Activated CD4-positive, alpha-beta T cell treated with anti-CD3 and anti-CD28 coated beads for 36 hours (primary cell): ENCODE measurements at regions not wholly inside any gene's neighbourhood (a gene's known extent, or its start where the extent isn't known, plus 50 kb on each side); places are given as distances from the start of the nearest gene placed in this dataset.

Source experiments
- ATAC-seq: fragments of 200-7000 bp; cut with Tn5 transposase; one replicate; pipeline ENCODE4 v1.10.0; 2021; ENCODE audit warnings: mild to moderate bottlenecking, moderate library complexity
- CTCF ChIA-PET: fragments of 350-600 bp; sonication (Branson Sonifier 250); formaldehyde crosslinking; loops from one replicate; lab custom pipeline; 2021; ENCODE audit warnings: antibody characterized with exemption; lab: Charles Lee
- POLR2A ChIA-PET: fragments of 350-600 bp; sonication (Branson Sonifier 250); formaldehyde crosslinking; loops from one replicate; lab custom pipeline; 2021; ENCODE audit warnings: antibody characterized with exemption, inconsistent platforms; lab: Charles Lee
- DNase-seq: peaks from one replicate; pipeline ENCODE4 v3.0.0-alpha.2; 2020
- H3K27ac Mint-ChIP-seq: one replicate; pipeline ENCODE4 v1.8.0; 2021; ENCODE audit warnings: mixed read lengths
- H3K27me3 Mint-ChIP-seq: one replicate; pipeline ENCODE4 v1.8.0; 2021; ENCODE audit warnings: mixed read lengths
- H3K36me3 Mint-ChIP-seq: one replicate; pipeline ENCODE4 v1.8.0; 2021; ENCODE audit warnings: low read depth, mixed read lengths
- H3K4me1 Mint-ChIP-seq: one replicate; pipeline ENCODE4 v1.8.0; 2021; ENCODE audit warnings: mixed read lengths
- H3K4me3 Mint-ChIP-seq: one replicate; pipeline ENCODE4 v1.8.0; 2021; ENCODE audit warnings: mild to moderate bottlenecking, moderate library complexity, mixed read lengths
- H3K9me3 Mint-ChIP-seq: one replicate; pipeline ENCODE4 v1.8.0; 2021; ENCODE audit warnings: low read depth, mixed read lengths
- intact Hi-C, 2 experiments: fragments of 100-400 bp; cut with DNase I in 1 of 2; cut with micrococcal nuclease in 1 of 2; formaldehyde crosslinking; loops; one replicate each; pipeline versions ENCODE4 v1.14.2 to v1.15.1; 2022 to 2024; cut with DNase I, micrococcal nuclease

DNA sequence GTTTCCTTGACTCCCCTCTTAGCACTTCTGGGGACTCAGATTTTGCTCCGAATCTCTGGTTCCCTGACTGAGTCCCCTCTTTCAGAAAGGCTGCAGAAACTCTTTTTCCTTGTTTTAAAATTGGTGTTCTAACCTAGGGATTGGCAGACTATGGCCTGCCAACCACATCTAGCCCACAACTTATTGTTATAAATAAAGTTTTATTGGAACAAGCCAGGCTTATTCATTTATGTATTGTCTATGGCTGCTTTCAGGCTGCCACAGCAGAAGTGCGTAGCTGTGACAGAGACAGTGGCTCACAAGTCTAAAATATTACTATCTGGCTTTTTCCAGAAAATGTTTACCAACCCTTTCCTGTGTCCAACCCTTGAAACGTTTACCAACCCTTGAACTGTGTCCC, 81.7 kb downstream of the IER5 start:
- no peaks in the 10 kb centered on the region for H3K36me3 Mint-ChIP-seq
- peaks cover 4% of the 10 kb centered on the region for H3K4me1 Mint-ChIP-seq
- H3K27ac Mint-ChIP-seq: no peak overlapping the region
- H3K4me3 Mint-ChIP-seq: no peak overlapping the region
- no peaks in the 10 kb centered on the region for H3K27me3 Mint-ChIP-seq
- H3K9me3 Mint-ChIP-seq: peaks cover 5% of the 10 kb centered on the region
- intact Hi-C loops: no loop called here
- ChIA-PET CTCF (interaction anchor here (0.6 to 1.6 kb wide), 5 partner anchors 9 to 283 kb away, joined by 3 to 6 read pairs (median 3); no protein-coding TSS in a partner anchor), POLR2A (no interaction called here)
- ATAC-seq (no peak), DNase-seq (no peak)

DNA sequence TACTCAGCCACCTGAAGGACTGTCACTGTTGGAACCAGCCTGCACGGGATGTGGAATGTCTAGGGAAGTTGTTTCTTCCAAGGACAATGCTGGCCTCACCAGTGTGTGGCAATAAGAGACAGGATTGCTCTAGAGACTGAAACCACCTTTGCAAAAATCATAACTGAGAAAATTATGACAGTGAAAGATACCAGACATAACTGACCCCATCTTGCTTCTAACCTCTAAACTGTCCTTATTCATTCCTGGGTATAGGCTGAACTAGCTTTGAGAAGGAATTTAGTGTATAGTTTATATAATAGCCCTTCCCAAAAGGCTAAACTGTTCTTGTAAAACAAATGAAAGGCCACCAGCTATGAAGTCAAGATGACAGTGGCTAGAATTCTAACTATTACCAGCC, 83.6 kb downstream of the IER5 start:
- no peaks in the 10 kb centered on the region for H3K4me1 Mint-ChIP-seq

DNA sequence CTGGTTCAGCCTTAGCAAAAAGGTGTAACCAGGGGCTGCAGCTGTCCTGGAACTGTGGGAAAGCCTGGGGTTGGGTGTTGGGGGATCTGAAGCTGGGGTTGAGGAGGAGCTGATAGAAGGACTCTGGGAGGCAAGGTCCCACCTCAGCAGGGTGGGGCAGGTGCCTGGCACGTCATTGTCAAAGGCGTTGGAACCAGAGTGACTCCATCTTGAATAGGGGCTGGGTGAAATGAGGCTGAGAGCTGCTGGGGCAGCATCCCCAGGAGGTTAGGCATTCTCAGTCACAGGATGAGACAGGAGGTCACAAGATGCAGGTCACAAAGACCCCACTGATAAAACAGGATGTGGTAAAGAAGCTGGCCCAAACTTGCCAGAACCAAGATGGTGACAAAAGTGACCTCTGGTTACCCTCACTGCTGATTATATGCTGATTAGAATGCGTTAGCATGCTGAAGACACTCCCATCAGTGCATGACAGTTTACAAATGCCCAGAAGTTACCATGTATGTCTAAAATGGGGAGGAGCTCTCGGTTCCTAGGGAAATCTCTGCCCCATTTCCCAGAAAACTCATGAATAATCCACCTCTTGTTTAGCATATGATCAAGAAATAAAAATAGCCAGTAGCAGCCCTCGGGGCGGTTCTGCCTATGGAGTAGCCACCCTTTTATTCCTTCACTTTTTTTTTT, 85.4 kb downstream of the IER5 start:
- Mint-ChIP-seq H3K27ac (no peak overlapping the region), H3K36me3 (no peaks in the 10 kb centered on the region), H3K27me3 (no peaks in the 10 kb centered on the region), H3K4me1 (no peaks in the 10 kb centered on the region), H3K4me3 (no peak overlapping the region), H3K9me3 (peaks cover 4% of the 10 kb centered on the region)
- ATAC-seq (no peak), DNase-seq (no peak)
- ChIA-PET POLR2A (no interaction called here), CTCF (interaction anchor here (0.6 kb wide), 1 partner anchor 9 kb away, joined by 3 read pairs; no protein-coding TSS in a partner anchor)
- intact Hi-C loops: no loop called here

More for the DNA sequence above, 83.6 kb downstream of the IER5 start:
- CTCF ChIA-PET: interaction anchor here (0.7 to 1.6 kb wide), 2 partner anchors 10 to 186 kb away, joined by 3 read pairs; no protein-coding TSS in a partner anchor
- H3K27me3 Mint-ChIP-seq: no peaks in the 10 kb centered on the region
- intact Hi-C loops: no loop called here
- H3K36me3 Mint-ChIP-seq: no peaks in the 10 kb centered on the region
- peaks cover 4% of the 10 kb centered on the region for H3K9me3 Mint-ChIP-seq
- no peak for DNase-seq
- no peak overlapping the region for H3K4me3 Mint-ChIP-seq
- no peak overlapping the region for H3K27ac Mint-ChIP-seq
- POLR2A ChIA-PET: no interaction called here
- no peak for ATAC-seq

GRCh38 chr1:181174861-181175260, 86.4 kb downstream of the IER5 start:
- ATAC-seq (no peak), DNase-seq (no peak)
- POLR2A ChIA-PET: no interaction called here
- Mint-ChIP-seq H3K27ac (no peak overlapping the region), H3K9me3 (peaks cover 4% of the 10 kb centered on the region), H3K4me3 (no peak overlapping the region), H3K36me3 (no peaks in the 10 kb centered on the region), H3K4me1 (peaks cover 6% of the 10 kb centered on the region), H3K27me3 (no peaks in the 10 kb centered on the region)
- CTCF ChIA-PET: no interaction called here
- intact Hi-C loops: no loop called here

GRCh38 chr1:181175356-181175910, 86.9 kb downstream of the IER5 start:
- H3K9me3 Mint-ChIP-seq: peaks cover 4% of the 10 kb centered on the region
- no peak for DNase-seq
- intact Hi-C loops: no loop called here
- CTCF ChIA-PET: interaction anchor here (0.8 kb wide), 1 partner anchor 62 kb away, joined by 3 read pairs; no protein-coding TSS in a partner anchor
- no peaks in the 10 kb centered on the region for H3K36me3 Mint-ChIP-seq
- H3K27ac Mint-ChIP-seq: no peak overlapping the region
- H3K4me1 Mint-ChIP-seq: peaks cover 12% of the 10 kb centered on the region
- POLR2A ChIA-PET: no interaction called here
- peaks cover 3% of the 10 kb centered on the region for H3K27me3 Mint-ChIP-seq
- ATAC-seq: no peak
- H3K4me3 Mint-ChIP-seq: no peak overlapping the region

- ChIA-PET POLR2A (no interaction called here), CTCF (interaction anchor here (0.8 to 1.0 kb wide), 2 partner anchors 13 to 62 kb away, joined by 3 read pairs; no protein-coding TSS in a partner anchor)
Measured at GRCh38 chr1:181175955-181176354, 87.5 kb downstream of the IER5 start.

GRCh38 chr1:181178241-181178879, 89.9 kb downstream of the IER5 start:
- Mint-ChIP-seq H3K4me1 (peaks cover 12% of the 10 kb centered on the region), H3K9me3 (no peaks in the 10 kb centered on the region), H3K4me3 (no peak overlapping the region), H3K36me3 (no peaks in the 10 kb centered on the region), H3K27ac (no peak overlapping the region), H3K27me3 (peaks cover 3% of the 10 kb centered on the region)
- ChIA-PET CTCF (no interaction called here), POLR2A (no interaction called here)
- ATAC-seq (no peak), DNase-seq (no peak)
- intact Hi-C loops: no loop called here

More at GRCh38 chr1:181175955-181176354, 87.5 kb downstream of the IER5 start:
- peaks cover 4% of the 10 kb centered on the region for H3K9me3 Mint-ChIP-seq
- intact Hi-C loops: no loop called here
- H3K27ac Mint-ChIP-seq: no peak overlapping the region
- no peak overlapping the region for H3K4me3 Mint-ChIP-seq
- H3K4me1 Mint-ChIP-seq: peaks cover 12% of the 10 kb centered on the region
- ATAC-seq: no peak
- peaks cover 3% of the 10 kb centered on the region for H3K27me3 Mint-ChIP-seq
- no peak for DNase-seq
- no peaks in the 10 kb centered on the region for H3K36me3 Mint-ChIP-seq

DNA sequence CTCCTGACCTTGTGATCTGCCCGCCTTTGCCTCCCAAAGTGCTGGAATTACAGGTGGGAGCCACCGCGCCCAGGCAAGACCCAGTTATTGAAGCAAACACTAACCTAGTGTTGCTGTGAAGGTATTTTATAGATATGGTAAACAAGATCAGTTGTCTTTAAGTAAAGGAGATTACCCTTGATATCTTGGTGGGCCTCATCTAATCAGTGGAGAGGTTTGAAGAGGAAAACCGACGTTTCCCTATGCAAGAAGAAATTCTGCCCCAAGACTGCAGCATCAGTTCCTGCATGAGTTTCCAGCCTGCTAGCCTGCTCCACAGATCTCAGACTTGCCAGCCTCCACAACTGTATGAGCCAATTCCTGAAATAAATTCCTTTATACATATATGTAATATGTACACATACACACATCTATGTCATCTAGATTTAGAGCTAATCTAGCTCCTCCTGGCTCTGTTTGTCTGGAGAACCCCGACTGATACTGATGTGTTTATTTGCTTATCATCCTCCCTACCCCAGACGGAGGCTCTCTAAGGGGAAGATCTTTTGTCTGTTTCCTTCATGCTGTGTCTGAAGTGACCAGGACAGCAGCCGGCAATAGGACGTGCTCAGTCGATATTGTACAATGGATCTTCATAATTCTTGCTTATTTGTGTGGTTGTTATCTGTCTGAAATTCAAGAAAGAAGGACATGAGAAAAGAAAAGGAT, 90.9 kb downstream of the IER5 start:
- intact Hi-C loops: no loop called here
- Mint-ChIP-seq H3K36me3 (no peaks in the 10 kb centered on the region), H3K27me3 (peaks cover 3% of the 10 kb centered on the region), H3K4me3 (no peak overlapping the region), H3K9me3 (no peaks in the 10 kb centered on the region), H3K4me1 (peaks cover 12% of the 10 kb centered on the region), H3K27ac (peak overlapping the region; percentile 29)
- ChIA-PET CTCF (interaction anchor here (0.7 to 2.3 kb wide), 5 partner anchors 11 to 1365 kb away, joined by 3 to 12 read pairs (median 3); no protein-coding TSS in a partner anchor), POLR2A (interaction anchor here (0.9 kb wide), 1 partner anchor 14 kb away, joined by 3 read pairs; no protein-coding TSS in a partner anchor)
- peak; percentile 16 for ATAC-seq
- no peak for DNase-seq

- ChIA-PET CTCF (interaction anchor here (0.7 to 2.3 kb wide), 6 partner anchors 11 to 1366 kb away, joined by 3 to 12 read pairs (median 3); no protein-coding TSS in a partner anchor), POLR2A (interaction anchor here (0.9 kb wide), 1 partner anchor 13 kb away, joined by 3 read pairs; no protein-coding TSS in a partner anchor)
- H3K36me3 Mint-ChIP-seq: no peaks in the 10 kb centered on the region
- peaks cover 4% of the 10 kb centered on the region for H3K27me3 Mint-ChIP-seq
- peaks cover 12% of the 10 kb centered on the region for H3K4me1 Mint-ChIP-seq
- intact Hi-C loops: no loop called here
- ATAC-seq: peak; percentile 90
- no peaks in the 10 kb centered on the region for H3K9me3 Mint-ChIP-seq
- H3K27ac Mint-ChIP-seq: peak overlapping the region; percentile 29
- no peak overlapping the region for H3K4me3 Mint-ChIP-seq
- peak; percentile 78 for DNase-seq
Measured at GRCh38 chr1:181179987-181180365, 91.5 kb downstream of the IER5 start.

- CTCF ChIA-PET: interaction anchor here (0.6 to 2.3 kb wide), 6 partner anchors 10 to 147 kb away, joined by 3 to 12 read pairs (median 3); no protein-coding TSS in a partner anchor
- peaks cover 12% of the 10 kb centered on the region for H3K4me1 Mint-ChIP-seq
- no peaks in the 10 kb centered on the region for H3K9me3 Mint-ChIP-seq
- intact Hi-C loops: no loop called here
- no peaks in the 10 kb centered on the region for H3K36me3 Mint-ChIP-seq
- DNase-seq (no peak), ATAC-seq (no peak)
- POLR2A ChIA-PET: no interaction called here
- no peak overlapping the region for H3K4me3 Mint-ChIP-seq
- H3K27me3 Mint-ChIP-seq: peaks cover 5% of the 10 kb centered on the region
- peak overlapping the region; percentile 29 for H3K27ac Mint-ChIP-seq
Measured at GRCh38 chr1:181180407-181181031, 92.0 kb downstream of the IER5 start.
